NCI-H146 (cell line): ENCODE measurements at regions not wholly inside any gene's neighbourhood (a gene's known extent, or its start where the extent isn't known, plus 50 kb on each side); places are given as distances from the start of the nearest gene placed in this dataset.

Experiments
- DNase-seq: peaks from one replicate; lab custom pipeline; 2025; lab: John Stamatoyannopoulos, UW

- no peak for DNase-seq
These were observed 258.6 kb downstream of the CBLN1 start for GRCh38 chr16:49023050-49023449.

DNA sequence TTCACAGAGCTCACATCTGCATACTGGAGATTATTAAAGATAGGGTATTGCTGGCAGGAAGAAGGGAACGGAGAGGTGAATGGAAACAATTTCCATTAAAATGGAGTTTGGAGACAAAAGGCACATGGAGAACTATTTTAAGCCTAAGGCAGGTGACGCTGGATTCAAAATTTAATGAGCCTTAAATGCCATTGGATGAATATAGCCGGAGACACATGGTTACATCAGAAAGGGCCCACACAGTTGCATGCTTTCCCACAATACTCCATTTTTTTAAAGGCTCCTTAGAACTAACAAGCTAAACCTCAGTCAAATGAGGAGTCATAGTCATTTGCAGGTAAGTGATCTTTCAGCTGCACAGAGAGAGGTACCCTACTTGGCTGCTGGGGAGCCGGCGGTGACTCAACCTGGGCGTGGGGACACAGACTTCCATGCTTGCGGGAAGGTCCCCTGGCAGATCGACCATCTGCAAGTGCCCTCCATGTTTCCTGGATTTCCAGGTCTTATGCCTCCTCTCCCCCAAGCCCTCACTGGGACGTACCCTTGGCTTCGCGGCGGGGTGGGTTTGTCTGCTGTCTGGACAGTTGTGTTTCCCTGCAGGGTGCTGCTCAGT is 259.2 kb downstream of the CBLN1 start:
- no peak for DNase-seq

DNA sequence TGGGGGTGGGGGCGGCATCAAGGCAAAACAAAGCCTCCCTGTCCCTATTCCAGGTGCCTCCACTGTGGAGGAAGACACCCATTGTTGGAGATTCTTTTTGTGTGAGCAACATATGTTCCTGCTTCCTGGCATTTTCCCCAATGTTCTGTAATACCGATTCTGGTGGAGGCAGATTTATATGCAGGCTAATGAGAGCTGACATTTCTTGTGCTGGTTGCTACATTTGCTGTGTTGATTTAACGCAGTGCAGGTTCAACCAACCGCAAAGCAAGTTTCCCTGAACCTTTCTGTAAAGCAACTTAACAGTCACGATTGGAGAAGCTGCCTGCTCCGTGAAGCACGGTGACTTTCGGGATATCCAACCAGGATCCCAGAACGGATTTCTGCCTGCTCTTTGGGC is 260.5 kb downstream of the CBLN1 start:
- no peak for DNase-seq

GRCh38 chr16:49020436-49020835 is 261.2 kb downstream of the CBLN1 start:
- no peak for DNase-seq

- DNase-seq = no peak
These were observed 261.8 kb downstream of the CBLN1 start for GRCh38 chr16:49019831-49020230.

DNA sequence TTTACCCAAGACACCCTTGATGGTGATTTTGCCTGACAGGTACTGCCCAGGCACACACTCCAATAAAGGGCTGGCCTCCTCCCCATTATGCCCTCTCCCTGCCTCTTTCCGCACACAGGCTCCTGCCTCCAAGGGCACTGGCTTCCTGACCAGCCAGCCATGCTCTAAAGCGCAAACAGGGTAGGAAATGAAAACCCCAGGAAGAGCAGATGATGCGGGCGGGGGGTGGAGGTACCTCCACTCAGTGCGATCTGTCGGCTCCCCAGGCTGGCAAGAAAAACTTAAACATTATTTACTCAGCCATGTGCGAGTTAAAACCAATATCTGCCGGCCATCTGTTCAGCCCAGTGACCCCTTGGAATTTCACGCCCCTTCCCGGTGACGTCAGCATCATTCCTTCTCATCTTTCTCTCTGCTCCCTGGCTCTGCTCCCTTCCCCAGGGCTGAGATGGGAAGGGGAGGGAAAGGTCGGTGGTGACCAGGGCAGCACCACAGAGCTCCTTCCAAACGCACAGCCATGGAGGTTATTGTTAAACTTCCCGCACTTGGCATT is 262.5 kb downstream of the CBLN1 start:
- DNase-seq = no peak

- no peak for DNase-seq
These were observed 263.2 kb downstream of the CBLN1 start for GRCh38 chr16:49018259-49018931.

DNA sequence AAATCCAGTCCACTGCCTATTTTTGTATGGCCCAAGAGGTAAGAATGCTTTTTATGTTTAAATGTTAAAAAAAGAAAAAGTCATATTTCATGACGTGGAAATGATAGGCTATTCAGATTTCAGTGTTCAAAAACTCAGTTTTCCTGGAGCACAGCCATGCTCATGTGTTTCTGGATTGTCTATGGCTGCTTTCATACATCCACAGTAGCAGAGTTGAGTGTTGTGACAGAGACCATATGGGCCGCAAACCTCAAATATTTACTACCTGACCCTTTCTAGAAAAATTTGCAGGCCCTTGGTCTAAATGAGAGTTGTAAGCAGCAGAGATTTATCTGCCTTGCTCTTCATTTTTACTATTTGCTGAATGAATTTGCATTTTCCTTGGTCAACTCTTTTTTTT is 264.1 kb downstream of the CBLN1 start:
- no peak for DNase-seq

GRCh38 chr16:49016461-49016860 is 265.2 kb downstream of the CBLN1 start:
- DNase-seq = no peak

- no peak for DNase-seq
These were observed 266.4 kb downstream of the CBLN1 start for GRCh38 chr16:49015225-49015592.

- DNase-seq = no peak
These were observed 267.1 kb downstream of the CBLN1 start for GRCh38 chr16:49014277-49015224.

DNA sequence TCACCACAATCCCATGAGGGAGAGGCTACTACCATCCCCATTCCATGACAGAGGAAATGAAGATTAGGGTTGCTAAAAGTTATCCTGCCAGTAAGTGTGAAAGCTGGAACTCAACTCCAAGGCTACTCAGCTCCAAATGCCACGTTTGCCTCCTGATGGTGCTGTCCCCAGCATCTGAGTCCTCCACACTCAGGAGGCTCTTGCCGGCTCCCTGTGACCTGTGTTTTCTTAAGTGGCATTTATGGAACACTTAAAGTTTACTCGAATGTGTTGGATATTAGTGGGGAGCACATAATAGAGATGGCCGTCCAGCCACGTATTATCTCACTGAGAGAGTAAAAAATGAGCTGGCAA is 267.9 kb downstream of the CBLN1 start:
- DNase-seq = no peak

DNA sequence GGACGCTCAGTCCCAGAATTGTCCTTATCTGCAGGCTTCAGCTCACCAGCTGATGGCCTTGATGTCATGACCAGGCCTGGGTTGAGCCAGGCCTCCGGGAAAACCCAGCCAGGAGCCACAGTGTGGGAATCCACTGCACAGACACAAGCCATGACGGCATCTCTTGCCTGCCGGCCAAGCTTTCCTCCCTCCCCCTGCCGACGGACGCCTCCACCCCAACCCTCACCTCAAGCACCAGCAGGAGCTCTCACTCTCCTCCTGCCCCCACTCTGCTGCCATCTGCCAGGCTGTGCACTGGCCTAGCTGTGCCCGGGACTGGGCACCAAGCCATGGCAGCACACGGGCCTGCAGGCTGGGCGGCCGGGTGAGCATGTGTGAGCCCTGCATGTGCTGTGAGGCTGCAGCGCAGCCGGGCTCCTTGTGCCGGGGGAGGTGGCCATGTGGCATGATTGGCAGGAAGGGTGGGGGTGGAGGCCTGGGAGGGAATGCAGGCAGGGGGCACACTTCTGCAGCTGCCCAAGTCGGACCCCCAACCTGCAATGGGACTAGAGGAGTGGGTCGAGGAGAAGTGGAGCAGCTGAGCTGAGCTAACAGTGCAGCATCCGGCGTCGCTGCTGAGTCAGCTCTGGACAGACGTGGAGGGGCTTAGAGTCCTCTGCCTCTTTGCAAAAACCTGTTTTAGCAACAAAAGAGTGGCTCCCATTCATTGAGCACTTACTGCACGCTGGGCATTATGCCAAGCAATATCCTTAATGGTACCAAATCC is 268.5 kb downstream of the CBLN1 start:
- DNase-seq = no peak

GRCh38 chr16:49011901-49012300 is 269.7 kb downstream of the CBLN1 start:
- no peak for DNase-seq

- no peak for DNase-seq
These were observed 270.8 kb downstream of the CBLN1 start for GRCh38 chr16:49010879-49011278.

GRCh38 chr16:49010396-49010795 is 271.2 kb downstream of the CBLN1 start:
- no peak for DNase-seq

- DNase-seq = no peak
These were observed 272.4 kb downstream of the CBLN1 start for GRCh38 chr16:49009204-49009603.

DNA sequence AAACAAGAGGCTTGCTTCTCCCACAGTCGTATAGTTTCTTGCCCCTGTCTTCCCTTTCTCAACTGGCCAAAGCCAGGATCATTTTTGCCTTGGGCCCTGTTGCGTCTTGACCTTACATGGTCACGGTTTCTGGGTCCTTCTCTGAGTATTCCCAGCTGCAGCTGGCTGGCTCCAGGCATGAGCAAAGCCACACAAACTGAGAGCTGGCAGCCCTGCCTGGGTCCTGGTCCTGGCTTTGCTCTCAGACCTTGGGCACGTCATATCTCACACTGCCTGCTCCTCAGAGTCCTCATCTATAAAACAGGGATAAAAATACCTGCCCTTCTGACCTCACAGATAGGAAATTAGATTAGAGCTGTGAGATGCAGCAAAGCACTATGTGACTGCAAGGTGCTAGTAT is 277.6 kb downstream of the CBLN1 start:
- no peak for DNase-seq

- no peak for DNase-seq
These were observed 278.6 kb downstream of the CBLN1 start for GRCh38 chr16:49003022-49003421.

GRCh38 chr16:49000594-49000993 is 281.0 kb downstream of the CBLN1 start:
- no peak for DNase-seq

- DNase-seq = no peak
These were observed 282.1 kb downstream of the CBLN1 start for GRCh38 chr16:48999508-48999907.

DNA sequence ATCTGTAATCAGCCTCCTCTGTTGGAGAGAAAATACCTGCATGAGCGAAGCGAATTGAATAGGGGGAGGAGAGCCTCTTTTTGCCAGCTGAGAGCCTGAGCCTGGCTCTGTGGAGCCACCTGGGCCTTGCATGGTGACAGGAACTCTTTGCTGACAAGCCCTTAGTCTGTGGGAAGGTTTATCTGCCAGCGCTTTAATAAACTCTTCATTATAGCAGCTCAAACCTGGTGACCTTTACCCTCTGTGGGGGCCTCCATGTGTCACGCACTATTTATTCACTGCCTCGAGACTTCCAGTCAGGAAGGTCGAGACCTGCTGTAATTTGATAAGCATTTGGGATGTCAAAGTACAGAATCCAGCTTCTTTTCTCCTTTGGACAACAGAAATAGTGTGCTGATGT is 282.6 kb downstream of the CBLN1 start:
- no peak for DNase-seq
